ENCODE measurements at regions not wholly inside any gene's neighbourhood (a gene's known extent, or its start where the extent isn't known, plus 50 kb on each side); places are given as distances from the start of the nearest gene placed in this dataset.
"Not testable (repeated sequence)": the region's sequence is repeated elsewhere in the genome, so short reads cannot be mapped to it uniquely, and the experiment has no call there.

DNA sequence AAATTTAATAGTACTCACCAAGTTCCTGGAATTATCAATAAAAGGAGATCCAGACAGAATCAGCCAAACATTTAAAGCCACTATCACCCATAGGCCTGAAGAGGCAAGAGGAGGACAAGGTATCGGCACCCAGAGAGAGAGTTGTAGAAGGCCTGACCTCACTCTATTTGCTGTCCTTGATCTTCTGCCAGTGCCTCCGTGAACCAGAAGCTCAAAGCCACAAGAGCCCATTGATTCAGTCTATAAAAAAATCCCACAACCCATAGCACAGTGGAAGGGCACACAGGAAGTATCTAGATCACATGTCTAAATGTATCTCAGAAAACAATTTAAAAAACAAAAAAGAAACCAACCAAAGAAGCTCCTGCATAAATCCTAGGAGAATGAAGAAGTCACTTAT is 68.6 kb upstream of the FAM174B start:
- no peaks in the 10 kb centered on the region for H3K27me3 ChIP-seq
- H3K9me3 ChIP-seq (ENCODE audit: low read depth), result no peaks in the 10 kb centered on the region
- no peaks in the 10 kb centered on the region for H3K4me1 ChIP-seq (ENCODE audit: low read depth)
- no peak overlapping the region for H3K4me3 ChIP-seq
- TF ChIP-seq, protein P1, sequence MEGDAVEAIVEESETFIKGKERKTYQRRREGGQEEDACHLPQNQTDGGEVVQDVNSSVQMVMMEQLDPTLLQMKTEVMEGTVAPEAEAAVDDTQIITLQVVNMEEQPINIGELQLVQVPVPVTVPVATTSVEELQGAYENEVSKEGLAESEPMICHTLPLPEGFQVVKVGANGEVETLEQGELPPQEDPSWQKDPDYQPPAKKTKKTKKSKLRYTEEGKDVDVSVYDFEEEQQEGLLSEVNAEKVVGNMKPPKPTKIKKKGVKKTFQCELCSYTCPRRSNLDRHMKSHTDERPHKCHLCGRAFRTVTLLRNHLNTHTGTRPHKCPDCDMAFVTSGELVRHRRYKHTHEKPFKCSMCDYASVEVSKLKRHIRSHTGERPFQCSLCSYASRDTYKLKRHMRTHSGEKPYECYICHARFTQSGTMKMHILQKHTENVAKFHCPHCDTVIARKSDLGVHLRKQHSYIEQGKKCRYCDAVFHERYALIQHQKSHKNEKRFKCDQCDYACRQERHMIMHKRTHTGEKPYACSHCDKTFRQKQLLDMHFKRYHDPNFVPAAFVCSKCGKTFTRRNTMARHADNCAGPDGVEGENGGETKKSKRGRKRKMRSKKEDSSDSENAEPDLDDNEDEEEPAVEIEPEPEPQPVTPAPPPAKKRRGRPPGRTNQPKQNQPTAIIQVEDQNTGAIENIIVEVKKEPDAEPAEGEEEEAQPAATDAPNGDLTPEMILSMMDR (IDR thresholded peaks at IDR 0.05; ENCODE audit: low read depth, low read length), result no peak
- no peak for DNase-seq (ENCODE audit: low read depth in 1 of 2, low spot score in 1 of 2)
- H3K36me3 ChIP-seq, result no peaks in the 10 kb centered on the region
- no peak overlapping the region for H3K27ac ChIP-seq

DNA sequence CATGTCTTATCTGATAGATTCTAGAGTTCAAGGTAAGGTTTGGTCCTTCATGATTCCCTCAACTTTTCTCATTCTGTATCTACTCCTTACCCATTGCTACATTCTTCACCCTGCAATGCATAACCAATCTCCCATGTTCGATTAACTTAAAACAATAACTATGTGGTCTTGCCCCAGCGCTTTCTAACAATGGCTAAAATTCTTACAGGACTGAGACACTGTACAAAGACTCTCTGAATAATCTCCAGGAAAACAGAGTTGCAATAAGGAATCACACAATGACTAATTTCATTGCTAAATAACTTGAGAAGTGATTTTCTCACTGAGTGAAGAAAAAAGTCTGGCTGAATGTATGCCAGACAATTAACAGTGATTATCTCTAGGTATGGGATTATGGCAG is 69.6 kb upstream of the FAM174B start:
- H3K27ac ChIP-seq, result no peak overlapping the region
- TF ChIP-seq, protein P1 (IDR thresholded peaks at IDR 0.05; ENCODE audit: low read depth, low read length), result no peak
- no peaks in the 10 kb centered on the region for H3K27me3 ChIP-seq
- no peaks in the 10 kb centered on the region for H3K36me3 ChIP-seq
- H3K4me3 ChIP-seq, result no peak overlapping the region
- no peak for DNase-seq (ENCODE audit: low read depth in 1 of 2, low spot score in 1 of 2)
- no peaks in the 10 kb centered on the region for H3K4me1 ChIP-seq (ENCODE audit: low read depth)
- H3K9me3 ChIP-seq (ENCODE audit: low read depth), result no peaks in the 10 kb centered on the region

GRCh38 chr15:92728266-92728665 is 72.7 kb upstream of the FAM174B start:
- TF ChIP-seq, protein P1 (IDR thresholded peaks at IDR 0.05; ENCODE audit: low read depth, low read length), result no peak
- Histone ChIP-seq H3K27ac (no peak overlapping the region), H3K9me3 (ENCODE audit: low read depth) (no peaks in the 10 kb centered on the region), H3K4me1 (ENCODE audit: low read depth) (no peaks in the 10 kb centered on the region), H3K4me3 (no peak overlapping the region), H3K36me3 (no peaks in the 10 kb centered on the region), H3K27me3 (no peaks in the 10 kb centered on the region)
- no peak for DNase-seq (ENCODE audit: low read depth in 1 of 2, low spot score in 1 of 2)

- TF ChIP-seq, protein P1 (IDR thresholded peaks at IDR 0.05; ENCODE audit: low read depth, low read length), result no peak
- Histone ChIP-seq H3K9me3 (ENCODE audit: low read depth) (no peaks in the 10 kb centered on the region), H3K4me1 (ENCODE audit: low read depth) (no peaks in the 10 kb centered on the region), H3K36me3 (no peaks in the 10 kb centered on the region), H3K27me3 (no peaks in the 10 kb centered on the region), H3K4me3 (no peak overlapping the region), H3K27ac (no peak overlapping the region)
- no peak for DNase-seq (ENCODE audit: low read depth in 1 of 2, low spot score in 1 of 2)
These were observed 77.7 kb upstream of the FAM174B start for GRCh38 chr15:92733090-92733933.

GRCh38 chr15:92733934-92734521 is 78.5 kb upstream of the FAM174B start:
- no peak overlapping the region for H3K27ac ChIP-seq
- TF ChIP-seq, protein P1 (IDR thresholded peaks at IDR 0.05; ENCODE audit: low read depth, low read length), result no peak
- H3K9me3 ChIP-seq (ENCODE audit: low read depth), result no peaks in the 10 kb centered on the region
- no peaks in the 10 kb centered on the region for H3K4me1 ChIP-seq (ENCODE audit: low read depth)
- H3K36me3 ChIP-seq, result no peaks in the 10 kb centered on the region
- peak in 1 of 2 donors; percentile 71 for DNase-seq (ENCODE audit: low read depth in 1 of 2, low spot score in 1 of 2)
- no peaks in the 10 kb centered on the region for H3K27me3 ChIP-seq
- H3K4me3 ChIP-seq, result no peak overlapping the region

DNA sequence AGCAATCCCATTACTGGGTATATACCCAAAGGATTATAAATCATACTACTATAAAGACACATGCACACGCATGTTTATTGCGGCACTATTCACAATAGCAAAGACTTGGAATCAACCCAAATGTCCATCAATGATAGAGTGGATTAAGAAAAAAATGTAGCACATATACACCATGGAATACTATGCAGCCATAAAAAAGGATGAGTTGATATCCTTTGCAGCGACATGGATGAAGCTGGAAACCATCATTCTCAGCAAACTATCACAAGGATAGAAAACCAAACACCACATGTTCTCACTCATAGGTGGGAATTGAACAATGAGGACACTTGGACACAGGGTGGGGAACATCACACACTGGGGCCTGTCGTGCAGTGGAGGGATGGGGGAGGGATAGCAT is 83.7 kb upstream of the FAM174B start:
- not testable (repeated sequence) for H3K36me3 ChIP-seq; H3K4me1 ChIP-seq (ENCODE audit: low read depth); H3K4me3 ChIP-seq; H3K27me3 ChIP-seq; DNase-seq (ENCODE audit: low read depth in 1 of 2, low spot score in 1 of 2); H3K27ac ChIP-seq; H3K9me3 ChIP-seq (ENCODE audit: low read depth)

Data from cardiac muscle cell (in vitro differentiated cells and primary cell).